KMS-11 (cell line): ENCODE measurements at regions not wholly inside any gene's neighbourhood (a gene's known extent, or its start where the extent isn't known, plus 50 kb on each side); places are given as distances from the start of the nearest gene placed in this dataset.

Source experiments
- H2AFZ ChIP-seq: fragments of 200-600 bp; sonication (generic); 2 replicates; pipeline ENCODE4 v1.6.1; 2016; ENCODE audit warnings: antibody characterized with exemption, mixed run types, low read depth
- H3K27ac ChIP-seq: fragments of 200-600 bp; sonication (generic); 2 replicates; pipeline ENCODE4 v1.6.1; 2016; ENCODE audit warnings: mild to moderate bottlenecking, mixed run types
- H3K27me3 ChIP-seq: fragments of 200-600 bp; sonication (generic); 2 replicates; pipeline ENCODE4 v1.6.1; 2017; ENCODE audit warnings: mild to moderate bottlenecking, low read depth, mixed run types, moderate library complexity; ENCODE audit not compliant: insufficient read depth
- H3K36me3 ChIP-seq: fragments of 200-600 bp; sonication (generic); 2 replicates; pipeline ENCODE4 v1.6.1; 2017; ENCODE audit warnings: mild to moderate bottlenecking, mixed run types; ENCODE audit not compliant: insufficient read depth
- H3K4me1 ChIP-seq: fragments of 200-600 bp; sonication (generic); 2 replicates; pipeline ENCODE4 v1.6.1; 2016; ENCODE audit warnings: mild to moderate bottlenecking, low read depth, mixed run types; ENCODE audit not compliant: poor library complexity, severe bottlenecking
- H3K4me2 ChIP-seq: fragments of 200-600 bp; sonication (generic); 2 replicates; pipeline ENCODE4 v1.7.0; 2016; ENCODE audit warnings: mild to moderate bottlenecking, mixed run types
- H3K4me3 ChIP-seq: fragments of 200-600 bp; sonication (generic); IDR thresholded peaks from 2 replicates; pipeline ENCODE4 v1.6.1; 2017; ENCODE audit warnings: low read depth, low read length, mixed read lengths; ENCODE audit not compliant: insufficient read depth
- H3K79me2 ChIP-seq: fragments of 200-600 bp; sonication (generic); 2 replicates; pipeline ENCODE4 v1.6.1; 2016; ENCODE audit warnings: low read depth, mixed run types; ENCODE audit not compliant: insufficient read depth
- H3K9ac ChIP-seq: fragments of 200-600 bp; sonication (generic); 2 replicates; pipeline ENCODE4 v1.6.1; 2016; ENCODE audit warnings: mild to moderate bottlenecking, mixed run types
- H4K20me1 ChIP-seq: fragments of 200-600 bp; sonication (generic); 2 replicates; pipeline ENCODE4 v1.6.1; 2016; ENCODE audit warnings: mild to moderate bottlenecking, mixed run types; ENCODE audit not compliant: insufficient read depth
- CTCF ChIP-seq: fragments of 200-600 bp; sonication (generic); conservative IDR thresholded peaks from 2 replicates; pipeline ENCODE4 v1.6.1; 2017; ENCODE audit warnings: low read depth, mild to moderate bottlenecking, antibody characterized with exemption, low read length, moderate library complexity, mixed read lengths

- Histone ChIP-seq H4K20me1 (no peaks in the 10 kb centered on the region), H3K4me1 (no peaks in the 10 kb centered on the region), H3K4me2 (no peak overlapping the region), H3K79me2 (no peaks in the 10 kb centered on the region), H3K4me3 (no peak overlapping the region), H3K27ac (no peak overlapping the region), H3K9ac (no peak overlapping the region), H2AFZ (no peak overlapping the region), H3K36me3 (no peaks in the 10 kb centered on the region), H3K27me3 (no peaks in the 10 kb centered on the region)
- TF ChIP-seq CTCF, result no peak
Measured at GRCh38 chr3:139216958-139217357, 126.9 kb upstream of the MRPS22 start.

GRCh38 chr3:139217633-139218032 lies 126.2 kb upstream of the MRPS22 start:
- H3K4me1 ChIP-seq, result no peaks in the 10 kb centered on the region
- no peak overlapping the region for H3K9ac ChIP-seq
- no peaks in the 10 kb centered on the region for H3K79me2 ChIP-seq
- H2AFZ ChIP-seq, result no peak overlapping the region
- TF ChIP-seq CTCF, result no peak
- H3K4me2 ChIP-seq, result no peak overlapping the region
- no peaks in the 10 kb centered on the region for H3K36me3 ChIP-seq
- no peak overlapping the region for H3K4me3 ChIP-seq
- H3K27me3 ChIP-seq, result no peaks in the 10 kb centered on the region
- no peak overlapping the region for H3K27ac ChIP-seq
- no peaks in the 10 kb centered on the region for H4K20me1 ChIP-seq

- Histone ChIP-seq H4K20me1 (no peaks in the 10 kb centered on the region), H3K27ac (no peak overlapping the region), H3K79me2 (no peaks in the 10 kb centered on the region), H2AFZ (no peak overlapping the region), H3K27me3 (no peaks in the 10 kb centered on the region), H3K36me3 (no peaks in the 10 kb centered on the region), H3K4me2 (no peak overlapping the region), H3K4me3 (no peak overlapping the region), H3K4me1 (no peaks in the 10 kb centered on the region), H3K9ac (no peak overlapping the region)
- TF ChIP-seq CTCF, result no peak
Measured at GRCh38 chr3:139218046-139218445, 125.8 kb upstream of the MRPS22 start.

- Histone ChIP-seq H3K79me2 (no peaks in the 10 kb centered on the region), H3K27me3 (no peaks in the 10 kb centered on the region), H3K9ac (no peak overlapping the region), H3K4me3 (no peak overlapping the region), H2AFZ (no peak overlapping the region), H3K36me3 (no peaks in the 10 kb centered on the region), H4K20me1 (no peaks in the 10 kb centered on the region), H3K4me1 (no peaks in the 10 kb centered on the region), H3K4me2 (no peak overlapping the region), H3K27ac (no peak overlapping the region)
- no peak for TF ChIP-seq CTCF
Measured at GRCh38 chr3:139219463-139219862, 124.4 kb upstream of the MRPS22 start.

GRCh38 chr3:139222100-139222657 lies 121.6 kb upstream of the MRPS22 start:
- no peak overlapping the region for H2AFZ ChIP-seq
- TF ChIP-seq CTCF, result no peak
- no peak overlapping the region for H3K4me3 ChIP-seq
- H3K4me2 ChIP-seq, result no peak overlapping the region
- H3K36me3 ChIP-seq, result no peaks in the 10 kb centered on the region
- no peaks in the 10 kb centered on the region for H4K20me1 ChIP-seq
- H3K27ac ChIP-seq, result no peak overlapping the region
- H3K4me1 ChIP-seq, result no peaks in the 10 kb centered on the region
- H3K27me3 ChIP-seq, result no peaks in the 10 kb centered on the region
- H3K79me2 ChIP-seq, result no peaks in the 10 kb centered on the region
- H3K9ac ChIP-seq, result no peak overlapping the region
